Suppressor macrophage treated with lipopolysaccharide for 1 hour (primary cell): ENCODE measurements at regions not wholly inside any gene's neighbourhood (a gene's known extent, or its start where the extent isn't known, plus 50 kb on each side); places are given as distances from the start of the nearest gene placed in this dataset.
A peak's percentile ranks its signal among the peaks of the same experiment; 100 is the strongest.

ENCODE experiments used
- DNase-seq, 3 donors: peaks; one replicate each; pipeline ENCODE4 v3.0.0-alpha.2; 2020 to 2022

- DNase-seq: no peak
These were observed 50.2 kb downstream of the SUPT20HL1 start for GRCh38 chrX:24410514-24411189.

GRCh38 chrX:24412637-24413363, 52.3 kb upstream of the PDK3 start:
- DNase-seq: peak; percentile 50 to 70 (median 64)
